HG03108 (cell line): ENCODE measurements at regions not wholly inside any gene's neighbourhood (a gene's known extent, or its start where the extent isn't known, plus 50 kb on each side); places are given as distances from the start of the nearest gene placed in this dataset.

Experiments used
- ATAC-seq: cut with Tn5 transposase; IDR thresholded peaks from one replicate; pipeline ENCODE4 v1.9.1; 2021; ENCODE audit warnings: moderate library complexity; ENCODE audit not compliant: unreplicated experiment

DNA sequence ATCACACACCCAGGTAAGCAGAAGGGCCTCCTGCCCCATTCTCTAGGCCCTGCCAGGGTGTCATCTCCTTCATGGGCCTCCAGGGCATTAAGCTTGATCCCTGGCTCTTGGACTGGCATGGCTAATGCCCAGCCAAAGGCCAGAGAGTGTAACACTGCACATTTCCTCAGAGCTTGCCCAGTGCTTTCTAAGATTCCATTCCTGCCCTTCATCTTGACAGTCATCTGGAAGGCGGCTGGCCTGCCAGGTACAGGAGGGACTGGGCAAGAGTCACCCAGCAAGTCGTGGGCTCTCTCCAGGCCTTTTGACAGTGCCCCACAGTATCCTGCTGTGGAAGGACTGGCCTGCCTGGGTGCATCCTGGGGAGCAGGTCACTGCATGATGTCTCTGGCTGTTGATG lies 268.9 kb downstream of the HAUS1 start:
- no peak for ATAC-seq

DNA sequence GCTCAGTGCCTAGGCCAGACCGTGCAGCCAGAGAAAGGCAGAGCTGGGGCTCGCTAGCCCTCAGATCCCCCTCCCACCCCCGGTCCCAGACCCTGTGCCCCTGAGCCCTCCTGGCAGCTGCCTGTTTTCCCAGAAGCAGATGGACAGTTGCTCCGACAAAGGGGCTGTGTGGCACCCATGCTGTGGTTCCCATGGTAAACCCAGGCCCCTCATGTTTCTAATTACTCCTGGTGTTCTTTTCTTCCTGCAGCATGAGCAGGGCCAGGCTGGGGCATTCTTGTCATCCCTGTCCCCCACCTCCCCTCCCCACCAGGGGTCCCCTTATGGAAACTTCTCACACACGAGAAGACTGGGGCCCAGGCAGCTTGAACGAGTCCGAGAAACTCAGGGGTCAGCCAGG lies 269.6 kb downstream of the HAUS1 start:
- no peak for ATAC-seq

DNA sequence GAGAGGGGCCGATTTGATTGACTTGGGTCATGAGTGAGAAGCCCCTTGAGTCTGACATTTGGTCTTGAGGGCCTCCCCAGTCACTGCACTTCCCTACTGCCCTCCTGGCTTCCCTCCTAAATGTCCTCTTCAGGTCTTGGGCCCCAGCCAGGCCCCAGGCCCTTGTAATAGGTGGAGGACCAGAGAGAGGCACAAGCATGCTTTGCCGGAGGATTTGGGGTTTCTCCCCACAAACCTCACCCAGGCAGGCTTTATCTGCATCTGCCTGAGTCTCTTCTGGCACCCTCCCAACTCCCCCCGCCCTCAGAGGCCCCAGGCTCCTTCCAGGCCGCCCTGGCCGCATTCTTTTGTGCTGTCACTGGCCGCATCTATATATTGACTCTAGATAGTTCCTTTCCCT lies 270.7 kb downstream of the HAUS1 start:
- ATAC-seq, result no peak

DNA sequence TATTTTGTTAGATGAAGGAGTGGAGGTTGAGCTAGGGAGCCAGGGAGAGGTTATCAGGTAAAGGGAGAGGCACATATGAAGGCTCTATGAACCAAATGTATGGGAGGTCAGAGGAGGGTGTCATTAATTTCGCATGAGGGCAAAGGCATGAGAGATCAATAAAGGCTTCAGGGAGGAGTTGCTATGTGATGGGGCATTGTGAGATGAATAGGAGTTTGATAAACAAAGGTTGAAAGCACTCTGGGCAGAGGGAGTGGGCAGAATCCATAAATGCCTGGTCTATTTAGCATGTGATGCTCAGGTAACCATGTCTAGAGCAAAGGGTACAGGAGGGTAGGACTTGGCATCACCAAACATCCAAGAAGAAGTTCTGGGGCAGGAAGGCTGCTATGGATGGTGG lies 273.4 kb downstream of the HAUS1 start:
- ATAC-seq, result no peak

GRCh38 chr18:46378126-46378863 lies 274.1 kb downstream of the HAUS1 start:
- no peak for ATAC-seq

- ATAC-seq, result no peak
Observed at GRCh38 chr18:46378864-46379207, 274.7 kb downstream of the HAUS1 start.

DNA sequence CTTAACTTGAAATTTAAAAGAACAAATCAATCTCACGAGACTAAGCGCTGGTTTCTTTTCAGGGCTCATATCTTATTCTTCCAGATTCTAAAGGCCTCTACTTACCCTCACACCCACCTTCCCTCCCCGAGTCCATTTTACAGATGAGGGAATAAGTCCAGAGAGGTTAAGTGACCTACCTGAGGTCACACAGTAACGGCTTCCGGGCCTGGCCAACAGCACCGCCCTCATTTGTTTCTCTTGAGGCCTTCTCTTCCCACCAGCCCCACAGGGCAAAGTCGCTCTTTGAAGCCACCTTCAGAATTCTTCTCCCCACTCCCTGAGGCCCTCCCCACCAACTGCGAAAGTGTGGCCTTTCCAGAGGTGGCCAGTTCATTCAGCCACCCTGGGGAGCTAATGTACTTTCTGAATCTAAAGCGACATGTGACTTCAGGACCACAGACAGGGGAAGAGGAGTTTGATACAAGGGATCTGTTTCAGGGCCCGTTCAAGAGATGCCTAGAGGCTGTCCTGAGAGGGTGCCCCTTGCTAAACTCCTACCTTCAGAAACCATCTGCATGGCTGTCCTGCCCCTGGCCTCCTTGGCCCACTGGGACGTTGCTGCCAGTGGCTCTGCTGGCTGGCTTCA lies 275.3 kb downstream of the HAUS1 start:
- ATAC-seq, result no peak

- ATAC-seq, result no peak
Observed at GRCh38 chr18:46385124-46385523, 271.9 kb downstream of the LOXHD1 start.

- no peak for ATAC-seq
Observed at GRCh38 chr18:46386788-46387187, 270.2 kb downstream of the LOXHD1 start.

DNA sequence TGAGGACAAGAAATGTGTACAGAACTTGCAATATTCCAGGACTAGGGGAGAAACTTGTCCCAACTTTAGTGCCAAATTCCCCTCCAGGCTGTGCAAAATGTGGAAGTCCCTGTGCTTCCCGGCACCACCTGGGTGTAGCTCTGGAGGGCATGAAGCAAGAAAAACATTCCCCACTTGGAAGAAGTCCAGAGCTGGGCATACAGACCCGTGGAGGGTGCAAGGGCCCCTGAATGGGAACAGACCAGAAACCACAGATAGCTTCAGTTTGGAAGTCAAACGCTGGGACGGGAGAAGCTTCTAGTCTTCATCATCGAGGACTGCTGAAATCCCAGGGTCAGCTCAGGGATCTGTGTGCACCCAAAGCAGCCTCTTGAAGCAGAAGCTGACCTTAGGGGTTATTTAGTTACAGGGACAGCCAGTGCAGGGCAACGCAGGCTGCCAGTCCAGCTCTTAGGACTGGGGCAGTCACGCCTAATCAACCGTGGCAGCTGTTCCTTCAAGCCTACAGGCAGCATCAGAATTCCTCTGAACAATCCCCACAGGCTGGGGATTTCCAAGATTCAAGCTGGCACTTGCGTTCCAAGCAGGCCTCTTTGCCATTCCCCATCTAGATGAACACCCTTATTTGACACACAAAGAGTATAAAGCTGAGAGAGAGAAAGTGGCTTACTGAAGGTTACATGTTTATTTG lies 269.4 kb downstream of the LOXHD1 start:
- ATAC-seq, result no peak

DNA sequence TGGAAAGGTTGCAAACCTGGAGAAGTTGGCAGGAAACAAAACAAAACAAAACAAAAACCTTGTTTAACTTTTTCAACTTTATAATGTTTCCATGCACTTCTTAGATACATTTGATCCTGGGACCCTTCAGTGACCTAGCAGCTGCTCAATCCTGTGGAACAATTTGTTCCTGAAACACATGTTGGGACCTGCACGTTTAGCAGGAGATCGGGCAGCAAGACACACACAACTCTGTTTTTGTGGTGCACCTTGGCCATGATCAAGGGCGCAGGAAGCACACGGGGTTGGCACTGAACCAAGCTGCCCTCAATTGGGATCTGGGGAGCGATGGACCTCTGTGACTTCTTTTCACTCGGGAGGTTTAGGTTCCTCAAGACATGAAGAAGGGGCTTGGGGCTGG lies 268.7 kb downstream of the LOXHD1 start:
- ATAC-seq, result no peak

GRCh38 chr18:46392576-46392975 lies 264.4 kb downstream of the LOXHD1 start:
- no peak for ATAC-seq

- no peak for ATAC-seq
Observed at GRCh38 chr18:46393230-46393629, 263.8 kb downstream of the LOXHD1 start.

DNA sequence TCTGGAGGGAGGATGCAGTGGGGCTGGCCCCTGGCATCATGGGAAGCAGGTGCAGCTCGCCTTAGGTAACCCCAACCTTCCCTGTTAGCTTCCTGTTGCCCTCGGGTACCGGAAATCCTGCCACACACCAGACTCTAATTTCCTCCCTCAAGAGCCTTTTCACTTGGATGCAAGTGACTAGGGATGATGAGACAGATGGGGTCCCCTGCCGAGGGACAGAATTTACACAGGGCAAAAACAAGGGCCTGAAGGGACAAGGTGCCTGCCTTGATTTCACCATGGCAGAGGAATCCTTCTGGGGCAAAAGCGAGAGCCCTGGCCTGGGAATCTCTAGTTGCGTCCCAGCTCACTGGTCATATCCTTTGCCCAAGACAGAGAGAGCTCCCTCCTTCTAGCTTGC lies 263.1 kb downstream of the LOXHD1 start:
- no peak for ATAC-seq

DNA sequence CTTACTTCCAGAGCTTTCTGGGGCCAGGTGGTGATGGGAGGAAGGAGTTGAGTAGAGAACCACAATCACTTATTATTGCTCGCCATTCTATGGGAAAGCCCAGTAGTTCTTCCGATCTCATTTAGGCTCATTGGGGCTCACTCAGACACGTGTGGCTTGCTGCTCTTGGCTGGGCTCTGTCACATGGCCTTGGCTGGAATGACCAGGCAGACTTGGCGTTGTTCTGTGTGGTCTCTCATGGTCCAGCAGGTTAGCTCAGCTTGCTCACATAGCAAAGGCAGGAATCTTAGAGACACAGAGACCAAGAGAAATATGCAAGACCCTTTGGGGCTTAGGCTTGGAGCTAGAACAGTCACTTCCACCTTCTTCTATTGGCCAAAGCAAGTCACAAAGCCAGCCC lies 261.2 kb downstream of the LOXHD1 start:
- ATAC-seq, result no peak

DNA sequence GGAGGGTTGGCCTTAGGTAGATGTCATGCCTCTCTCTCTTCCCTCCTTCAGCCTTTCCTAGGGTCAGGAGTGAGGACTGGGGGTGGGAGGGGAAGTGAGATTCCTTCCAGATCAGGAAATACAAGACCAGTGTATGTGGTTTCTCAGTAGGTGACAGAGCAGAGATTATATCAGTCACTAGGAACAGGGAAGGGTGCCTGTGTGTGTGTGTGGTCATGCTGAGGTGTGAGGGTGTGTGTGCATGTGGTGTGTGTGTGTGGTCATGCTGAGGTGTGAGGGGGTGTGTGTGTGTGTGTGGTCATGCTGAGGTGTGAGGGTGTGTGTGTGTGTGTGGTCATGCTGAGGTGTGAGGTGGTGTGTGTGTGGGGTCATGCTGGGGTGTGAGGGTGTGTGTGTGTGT lies 259.8 kb downstream of the LOXHD1 start:
- no peak for ATAC-seq

DNA sequence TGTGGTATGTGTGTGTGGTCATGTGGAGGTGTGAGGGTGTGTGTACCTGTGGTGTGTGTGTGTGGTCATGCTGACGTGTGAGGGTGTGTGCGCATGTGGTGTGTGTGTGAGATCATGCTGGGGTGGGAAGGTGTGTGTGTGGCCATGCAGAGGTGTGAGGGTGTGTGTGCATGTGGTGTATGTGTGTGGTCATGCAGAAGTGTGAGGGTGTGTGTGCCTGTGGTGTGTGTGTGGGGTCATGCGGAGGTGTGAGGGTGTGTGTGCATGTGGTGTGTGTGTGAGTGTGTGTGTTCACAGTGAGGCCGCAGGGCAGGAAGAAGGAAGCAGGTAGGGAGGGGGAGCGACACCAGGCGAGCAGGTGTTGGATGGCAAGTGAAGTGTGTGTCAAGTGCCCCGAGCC lies 259.0 kb downstream of the LOXHD1 start:
- ATAC-seq, result no peak

DNA sequence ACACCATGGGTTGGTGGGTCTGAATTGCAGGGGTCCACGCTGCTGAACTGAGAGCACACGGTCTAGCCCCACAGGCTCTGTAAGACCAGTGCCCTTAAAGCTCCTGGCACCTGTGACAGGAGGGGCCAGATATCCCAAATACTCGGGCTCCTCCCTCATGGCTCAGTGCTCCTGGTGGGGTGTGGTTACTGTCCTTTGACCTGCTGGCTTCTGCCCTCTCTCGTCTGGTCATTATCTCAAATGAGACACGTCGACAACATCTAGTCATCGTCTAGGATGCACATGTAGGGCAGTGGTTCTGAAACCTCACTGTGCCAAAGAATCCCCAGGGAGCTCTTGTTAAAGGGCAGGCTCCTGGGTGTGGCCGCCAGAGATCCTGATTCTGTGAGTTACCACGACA lies 258.4 kb downstream of the LOXHD1 start:
- no peak for ATAC-seq

DNA sequence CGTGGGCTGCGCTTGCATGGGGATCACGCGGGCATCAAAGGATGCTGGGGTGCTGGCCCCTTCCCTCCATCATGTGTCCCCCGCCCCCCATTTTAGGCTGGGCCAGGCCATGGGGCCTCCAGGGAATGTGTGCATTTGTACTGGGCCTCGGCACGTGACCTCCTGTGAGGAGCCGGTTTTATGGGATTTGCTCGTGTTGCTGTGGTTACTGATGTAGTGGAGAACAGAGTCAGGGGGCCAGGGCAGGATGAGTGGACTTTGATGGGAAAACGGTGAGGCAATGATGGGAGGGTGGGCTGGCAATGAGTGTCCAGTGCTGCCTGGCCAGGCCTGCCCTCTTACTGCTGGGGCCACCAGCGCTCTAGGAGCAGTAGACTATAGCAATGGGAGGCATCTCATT lies 257.7 kb downstream of the LOXHD1 start:
- ATAC-seq, result no peak

DNA sequence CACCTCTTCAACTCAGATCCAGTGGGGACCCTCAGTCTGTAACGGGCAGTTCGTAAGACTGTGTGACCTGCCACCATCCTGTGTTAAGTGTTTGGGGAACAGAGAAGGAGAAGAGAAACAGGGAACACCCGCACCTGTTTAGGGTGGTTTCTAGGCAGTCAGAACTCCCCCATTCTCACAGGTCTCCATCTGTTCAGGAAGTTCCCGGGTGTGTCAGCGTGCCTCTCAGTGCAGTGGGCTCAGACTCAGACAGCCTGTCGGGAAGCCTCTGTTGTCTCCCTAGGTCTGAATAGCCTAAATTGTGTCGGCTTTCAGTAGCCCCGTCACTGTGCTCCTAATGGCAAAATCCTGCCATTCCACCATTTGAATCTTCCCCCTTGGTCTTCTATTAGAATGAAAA lies 256.6 kb downstream of the LOXHD1 start:
- no peak for ATAC-seq

DNA sequence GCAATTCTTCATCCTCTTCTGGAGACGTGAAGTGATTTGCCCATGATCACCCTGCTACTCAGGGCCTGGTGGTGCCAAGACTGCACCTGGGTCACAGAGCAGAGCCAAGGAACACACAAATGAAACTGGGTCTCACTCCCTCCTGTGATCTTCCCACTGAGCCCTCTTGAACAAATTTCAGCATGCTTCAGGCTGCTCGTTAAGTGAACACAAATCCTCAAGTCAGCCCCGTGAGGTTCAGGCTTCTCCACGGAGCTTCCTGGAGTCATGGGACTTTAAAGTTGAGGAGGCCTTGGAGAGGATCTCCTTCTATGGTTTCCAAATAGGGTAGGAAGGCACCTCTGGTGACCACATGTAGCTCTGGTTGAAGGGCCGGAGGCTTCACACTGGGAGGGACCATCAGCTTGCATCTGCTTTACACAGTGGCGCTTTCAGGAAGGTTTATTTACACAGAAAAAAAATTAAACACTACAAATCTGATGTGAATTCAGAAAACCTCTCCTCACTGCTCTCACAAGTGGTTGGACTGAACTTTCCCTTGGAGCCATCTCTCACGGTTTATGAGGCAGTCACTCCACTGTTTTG lies 255.4 kb downstream of the LOXHD1 start:
- ATAC-seq, result no peak

GRCh38 chr18:46402396-46402795 lies 254.6 kb downstream of the LOXHD1 start:
- no peak for ATAC-seq
